ENCODE measurements at regions not wholly inside any gene's neighbourhood (a gene's known extent, or its start where the extent isn't known, plus 50 kb on each side); places are given as distances from the start of the nearest gene placed in this dataset.
"Not testable (repeated sequence)": the region's sequence is repeated elsewhere in the genome, so short reads cannot be mapped to it uniquely, and the experiment has no call there.

- Histone ChIP-seq H3K4me3 (no peak overlapping the region), H3K36me3 (no peaks in the 10 kb centered on the region), H3K9me3 (ENCODE audit: low read depth) (no peaks in the 10 kb centered on the region), H3K4me1 (ENCODE audit: low read depth) (no peaks in the 10 kb centered on the region), H3K27me3 (no peaks in the 10 kb centered on the region), H3K27ac (no peak overlapping the region)
- TF ChIP-seq CTCF (IDR thresholded peaks at IDR 0.05; ENCODE audit: low read depth, low read length) = no peak
- DNase-seq (ENCODE audit: low read depth in 1 of 2, low spot score in 1 of 2) = no peak
Measured at GRCh38 chr2:33704406-33704855, 105.3 kb upstream of the FAM98A start.

GRCh38 chr2:33696234-33696633 lies 97.1 kb upstream of the FAM98A start:
- H3K9me3 ChIP-seq (ENCODE audit: low read depth) = no peaks in the 10 kb centered on the region
- no peak overlapping the region for H3K27ac ChIP-seq
- H3K4me1 ChIP-seq (ENCODE audit: low read depth) = no peaks in the 10 kb centered on the region
- H3K27me3 ChIP-seq = no peaks in the 10 kb centered on the region
- TF ChIP-seq CTCF (IDR thresholded peaks at IDR 0.05; ENCODE audit: low read depth, low read length) = no peak
- H3K4me3 ChIP-seq = no peak overlapping the region
- no peaks in the 10 kb centered on the region for H3K36me3 ChIP-seq
- DNase-seq (ENCODE audit: low read depth in 1 of 2, low spot score in 1 of 2) = no peak

DNA sequence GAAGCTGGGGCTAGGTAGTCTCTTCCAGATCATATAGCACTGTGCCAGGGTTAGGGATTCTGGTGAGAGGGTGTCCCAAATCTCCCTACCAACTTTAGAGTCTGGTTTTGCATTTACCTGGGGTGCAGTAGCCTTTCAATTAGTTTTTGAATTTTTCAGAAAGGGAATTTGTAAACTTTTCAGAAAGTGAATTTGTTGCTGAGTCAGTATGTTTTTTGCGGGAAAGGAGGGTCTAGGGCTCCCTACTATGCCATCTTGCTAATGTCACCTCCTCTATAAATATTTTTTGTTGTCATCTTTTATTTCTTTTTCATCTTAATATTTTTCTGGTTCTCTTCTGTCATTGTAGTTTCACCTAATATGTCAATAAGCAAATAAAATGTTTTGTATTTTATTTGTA lies 95.8 kb upstream of the FAM98A start:
- H3K4me1 ChIP-seq (ENCODE audit: low read depth) = no peaks in the 10 kb centered on the region
- H3K27ac ChIP-seq = no peak overlapping the region
- DNase-seq (ENCODE audit: low read depth in 1 of 2, low spot score in 1 of 2) = no peak
- H3K27me3 ChIP-seq = no peaks in the 10 kb centered on the region
- no peak for TF ChIP-seq CTCF (IDR thresholded peaks at IDR 0.05; ENCODE audit: low read depth, low read length)
- no peaks in the 10 kb centered on the region for H3K36me3 ChIP-seq
- no peaks in the 10 kb centered on the region for H3K9me3 ChIP-seq (ENCODE audit: low read depth)
- H3K4me3 ChIP-seq = no peak overlapping the region

DNA sequence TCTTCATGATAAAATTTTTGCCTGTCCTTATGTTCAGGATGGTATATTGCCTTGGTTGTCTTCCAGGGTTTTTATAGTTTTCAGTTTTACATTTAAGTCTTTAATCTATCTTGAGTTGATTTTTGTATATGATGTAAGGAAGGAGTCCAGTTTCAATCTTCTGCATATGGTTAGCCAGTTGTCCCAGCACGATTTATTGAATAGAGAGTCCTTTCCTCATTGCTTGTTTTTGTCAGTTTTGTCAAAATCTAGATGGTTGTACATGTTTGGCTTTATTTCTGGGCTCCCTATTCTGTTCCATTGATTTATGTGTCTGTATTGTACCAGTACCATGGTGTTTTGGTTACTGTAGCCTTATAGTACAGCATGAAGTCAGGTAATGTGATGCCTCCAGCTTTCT lies 91.6 kb upstream of the FAM98A start:
- DNase-seq (ENCODE audit: low read depth in 1 of 2, low spot score in 1 of 2); H3K9me3 ChIP-seq (ENCODE audit: low read depth); H3K4me3 ChIP-seq; H3K27me3 ChIP-seq; H3K36me3 ChIP-seq; H3K27ac ChIP-seq; H3K4me1 ChIP-seq (ENCODE audit: low read depth): not testable (repeated sequence)

DNA sequence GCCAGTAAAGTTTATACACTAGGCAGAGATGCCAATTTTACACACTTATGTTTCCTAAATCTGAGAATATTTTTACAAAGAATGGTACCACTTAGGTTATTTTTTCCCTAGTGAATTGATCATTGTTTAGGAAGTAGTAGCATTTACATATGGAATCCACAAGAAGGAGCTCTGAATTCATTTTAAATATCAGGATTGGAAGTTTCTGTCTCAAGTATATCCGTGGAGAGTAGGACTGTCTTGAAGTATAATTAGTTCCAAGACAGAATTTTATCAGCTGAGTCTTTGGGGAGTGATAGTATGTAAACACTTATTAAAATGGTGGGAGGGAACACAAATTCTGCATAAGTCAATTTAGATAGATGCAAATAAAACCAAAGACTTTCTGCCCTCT lies 82.3 kb upstream of the FAM98A start:
- no peak overlapping the region for H3K27ac ChIP-seq
- H3K9me3 ChIP-seq (ENCODE audit: low read depth) = no peaks in the 10 kb centered on the region
- DNase-seq (ENCODE audit: low read depth in 1 of 2, low spot score in 1 of 2) = no peak
- no peaks in the 10 kb centered on the region for H3K36me3 ChIP-seq
- no peak overlapping the region for H3K4me3 ChIP-seq
- no peaks in the 10 kb centered on the region for H3K27me3 ChIP-seq
- no peak for TF ChIP-seq CTCF (IDR thresholded peaks at IDR 0.05; ENCODE audit: low read depth, low read length)
- no peaks in the 10 kb centered on the region for H3K4me1 ChIP-seq (ENCODE audit: low read depth)

DNA sequence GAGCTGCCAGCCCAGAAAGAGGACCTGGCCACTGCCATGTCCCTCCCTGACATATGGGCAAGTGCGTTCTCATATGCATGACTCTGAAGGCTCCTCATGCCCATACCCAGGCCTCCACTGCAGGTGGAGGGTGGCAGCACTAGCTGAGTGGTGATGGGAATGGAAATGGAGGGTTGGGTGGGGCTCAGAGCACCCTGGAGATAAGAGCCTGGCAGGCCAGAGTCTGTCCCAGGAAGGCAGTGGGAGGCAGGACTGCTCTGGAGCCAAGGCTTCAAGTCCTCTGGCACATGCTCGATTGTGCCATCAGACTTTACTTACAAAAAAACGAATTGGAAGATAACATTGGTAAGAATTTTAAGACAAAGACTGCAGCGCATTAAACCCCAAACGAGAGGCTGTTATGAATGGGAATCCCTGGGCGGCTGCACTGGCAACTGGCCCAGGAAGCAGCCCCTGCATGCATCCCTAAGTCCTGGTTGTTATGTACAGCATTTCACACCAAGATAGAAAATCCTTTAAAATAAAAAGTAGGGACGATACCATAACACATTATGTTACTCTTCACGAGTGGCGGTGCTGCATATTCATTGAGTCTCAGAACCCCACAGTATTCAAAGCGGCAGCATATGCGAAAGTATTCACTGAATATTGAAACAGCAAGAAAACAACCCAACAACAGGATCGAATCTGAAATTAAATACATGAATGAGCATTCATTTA lies 81.7 kb upstream of the FAM98A start:
- Histone ChIP-seq H3K27me3 (no peaks in the 10 kb centered on the region), H3K36me3 (no peaks in the 10 kb centered on the region), H3K9me3 (ENCODE audit: low read depth) (no peaks in the 10 kb centered on the region), H3K4me1 (ENCODE audit: low read depth) (no peaks in the 10 kb centered on the region), H3K27ac (no peak overlapping the region), H3K4me3 (no peak overlapping the region)
- TF ChIP-seq CTCF (IDR thresholded peaks at IDR 0.05; ENCODE audit: low read depth, low read length) = no peak
- no peak for DNase-seq (ENCODE audit: low read depth in 1 of 2, low spot score in 1 of 2)
